Heart left ventricle (tissue), 16 donors: ENCODE measurements at regions not wholly inside any gene's neighbourhood (a gene's known extent, or its start where the extent isn't known, plus 50 kb on each side); places are given as distances from the start of the nearest gene placed in this dataset.

Experiments
- ATAC-seq, 4 donors: fragments of 200-7000 bp; cut with Tn5 transposase; one replicate each; pipeline ENCODE4 v1.9.1; 2020 to 2022; ENCODE audit warnings: moderate library complexity in 4 of 4, mild to moderate bottlenecking in 3 of 4, moderate number of reproducible peaks in 1 of 4
- DNase-seq, 5 donors: peaks; one replicate each; pipeline ENCODE4 v3.0.0-alpha.2; 2020
- H3K27ac ChIP-seq, 12 donors: fragments of 200-600 bp; sonication (generic) in 4 of 12; one replicate each; pipeline versions ENCODE4 v1.5.0 to v1.8.0; 2016 to 2022; ENCODE audit warnings: mild to moderate bottlenecking in 2 of 12
- H3K27me3 ChIP-seq, 9 donors: fragments of 200-600 bp; sonication (generic) in 2 of 9; one replicate each; pipeline versions ENCODE4 v1.5.1 to v1.8.0; 2016 to 2022; ENCODE audit warnings: mild to moderate bottlenecking in 3 of 9
- H3K36me3 ChIP-seq, 9 donors: fragments of 200-600 bp; sonication (generic) in 2 of 9; one replicate each; pipeline versions ENCODE4 v1.5.0 to v1.8.0; 2018 to 2022; ENCODE audit warnings: mild to moderate bottlenecking in 2 of 9
- H3K4me1 ChIP-seq, 12 donors: fragments of 200-600 bp; sonication (generic) in 4 of 12; one replicate each; pipeline versions ENCODE4 v1.5.0 to v1.8.0; 2016 to 2022; ENCODE audit warnings: mild to moderate bottlenecking in 3 of 12
- H3K4me3 ChIP-seq, 12 donors: fragments of 200-600 bp; sonication (generic) in 4 of 12; one replicate each; pipeline versions ENCODE4 v1.5.0 to v1.8.0; 2017 to 2022; ENCODE audit warnings: mild to moderate bottlenecking in 9 of 12, moderate library complexity in 4 of 12
- H3K9me3 ChIP-seq, 12 donors: fragments of 200-600 bp; sonication (generic) in 4 of 12; one replicate each; pipeline versions ENCODE4 v1.5.0 to v1.8.0; 2016 to 2022; ENCODE audit warnings: mild to moderate bottlenecking in 1 of 12
- POLR2A ChIP-seq, 2 donors: fragments of 450-650 bp; IDR thresholded peaks; one replicate each; pipeline ENCODE4 v1.6.1; 2017; ENCODE audit warnings: antibody characterized with exemption in 2 of 2, mild to moderate bottlenecking in 2 of 2, moderate library complexity in 2 of 2
- WGBS, 4 donors: extraction: QIAGEN DNeasy Blood & Tissue Kit in 2 of 4; methylation state at CpG; one replicate each; pipeline versions ENCODE4 v1.1.5 to v1.1.7; 2013 to 2018; 5-methylcytosine and 5-hydroxymethylcytosine counted together
- intact Hi-C, 10 donors: fragments of 100-400 bp; cut with DNase I; formaldehyde crosslinking; loops; one replicate each; pipeline versions ENCODE4 v1.11.1 to v1.14.2; 2022
- TF ChIP-seq, protein P1 (sequence below), 12 donors: fragments of 200-600 bp; sonication (generic) in 4 of 12; IDR thresholded peaks; one replicate each; pipeline versions ENCODE4 v1.5.0 to v1.8.0; 2018 to 2022; ENCODE audit warnings: antibody characterized with exemption in 12 of 12, mild to moderate bottlenecking in 5 of 12
- donor health status: ischemic (EF 13 %, LVEDD 7.1; RV severe dilation, severe dysfunction).
- donor health status: healthy with polysubstance abuse.
- donor health status: DM: no; HTN: yes; CAD: no.
- donor health status: DM: no; HTN: no; CAD: no.
- donor health status: ischemic (EF 25% LVEDD 6.9; RV normal size, moderate dysfunction).
- donor health status: ischemic (EF 25% LVEDD 5.7; RV mildly dilated, moderate dysfunction).
- donor health status: healthy.
- donor health status: DM: yes; HTN: yes; CAD: no.
- donor health status: ischemic (EF 35%, LVEDD 5.7; RV mildly dilated, moderate dysfunction).
- donor health status: nonischemic (EF 11% LVEDD 7.7; RV severe dilation, severe dysfunction).
- donor health status: DM: yes; HTN: yes; CAD: no.
- donor health status: PGD.
- donor health status: ischemic (EF 29% LVEDD 5.4; RV normal size, mild dysfunction).
- donor health status: nonischemic (EF 23%, LVEDD 6.1; RV moderate dilation, normal function).

DNA sequence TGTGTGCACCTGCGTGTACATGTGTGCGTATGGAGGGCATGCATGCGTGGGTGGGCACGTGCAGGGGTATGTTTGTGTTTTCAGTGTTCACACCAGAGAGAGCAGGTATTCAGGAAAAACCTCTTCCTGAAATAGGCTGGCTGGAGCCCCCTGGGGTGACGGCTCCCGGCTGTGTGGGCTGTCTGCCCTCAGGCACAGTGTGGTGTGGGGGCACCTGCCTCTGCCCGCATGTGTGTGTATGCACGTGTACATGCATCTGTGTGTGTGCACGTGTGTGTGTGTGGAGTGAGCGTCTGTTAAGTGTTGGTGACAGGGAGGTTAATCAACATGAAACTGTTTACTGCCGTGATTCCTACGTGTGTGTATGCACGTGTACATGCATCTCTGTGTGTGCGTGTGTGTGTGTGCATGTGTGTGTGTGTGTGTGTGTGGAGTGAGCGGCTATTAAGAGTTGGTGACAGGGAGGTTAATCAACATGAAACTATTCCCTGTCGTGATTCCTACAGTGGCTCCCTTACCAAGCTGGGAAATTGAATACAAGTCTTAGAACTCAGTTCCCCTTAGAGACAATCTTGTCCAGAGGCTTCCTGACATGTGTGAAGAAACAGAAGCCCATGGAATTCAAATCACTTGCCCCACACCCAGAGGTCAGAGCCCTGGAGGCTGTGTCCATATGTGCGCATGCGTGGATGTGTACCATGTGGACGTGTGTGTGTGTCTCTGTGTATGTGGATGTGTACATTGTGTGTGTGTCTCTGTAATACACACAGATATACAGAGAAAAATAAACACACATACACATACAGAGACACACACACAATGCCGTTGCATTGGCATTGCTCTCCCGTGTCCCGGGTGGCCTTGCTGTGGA is 372.4 kb upstream of the IRX4 start:
- no peaks in the 10 kb centered on the region for H3K36me3 ChIP-seq
- H3K9me3 ChIP-seq = no peaks in the 10 kb centered on the region
- ATAC-seq = no peak
- no peak for DNase-seq
- H3K27ac ChIP-seq = no peak overlapping the region
- H3K4me1 ChIP-seq = no peaks in the 10 kb centered on the region
- 80 to 85% (median 82%) methylated on average over 22 of the region's 22 CpGs for WGBS, 4 donors
- no peak overlapping the region for H3K4me3 ChIP-seq
- TF ChIP-seq, protein P1, sequence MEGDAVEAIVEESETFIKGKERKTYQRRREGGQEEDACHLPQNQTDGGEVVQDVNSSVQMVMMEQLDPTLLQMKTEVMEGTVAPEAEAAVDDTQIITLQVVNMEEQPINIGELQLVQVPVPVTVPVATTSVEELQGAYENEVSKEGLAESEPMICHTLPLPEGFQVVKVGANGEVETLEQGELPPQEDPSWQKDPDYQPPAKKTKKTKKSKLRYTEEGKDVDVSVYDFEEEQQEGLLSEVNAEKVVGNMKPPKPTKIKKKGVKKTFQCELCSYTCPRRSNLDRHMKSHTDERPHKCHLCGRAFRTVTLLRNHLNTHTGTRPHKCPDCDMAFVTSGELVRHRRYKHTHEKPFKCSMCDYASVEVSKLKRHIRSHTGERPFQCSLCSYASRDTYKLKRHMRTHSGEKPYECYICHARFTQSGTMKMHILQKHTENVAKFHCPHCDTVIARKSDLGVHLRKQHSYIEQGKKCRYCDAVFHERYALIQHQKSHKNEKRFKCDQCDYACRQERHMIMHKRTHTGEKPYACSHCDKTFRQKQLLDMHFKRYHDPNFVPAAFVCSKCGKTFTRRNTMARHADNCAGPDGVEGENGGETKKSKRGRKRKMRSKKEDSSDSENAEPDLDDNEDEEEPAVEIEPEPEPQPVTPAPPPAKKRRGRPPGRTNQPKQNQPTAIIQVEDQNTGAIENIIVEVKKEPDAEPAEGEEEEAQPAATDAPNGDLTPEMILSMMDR (IDR thresholded peaks at IDR 0.05) = no peak
- no peak for TF ChIP-seq POLR2A (IDR thresholded peaks at IDR 0.05)
- intact Hi-C loops = no loop called here
- peaks cover 0 to 10% (median 0%) of the 10 kb centered on the region in 9 donors for H3K27me3 ChIP-seq

DNA sequence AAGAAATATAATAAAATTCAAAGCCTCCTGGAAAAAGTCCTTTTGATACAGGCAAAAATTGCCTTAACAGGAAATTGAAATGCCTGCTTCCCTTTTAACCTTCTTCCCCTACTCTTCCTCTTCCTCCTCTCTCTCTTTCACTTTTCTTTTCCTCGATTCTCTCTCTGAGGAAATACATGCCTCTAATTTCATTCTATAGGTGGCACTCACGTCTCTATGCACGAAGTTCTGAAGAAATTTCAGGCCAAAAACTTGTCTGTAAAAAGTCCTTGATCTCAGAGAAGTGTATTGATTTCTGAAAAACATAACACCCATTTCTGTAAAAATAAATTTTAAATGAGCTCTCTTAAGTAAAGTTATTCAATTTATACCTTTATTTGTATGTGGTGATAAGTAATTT is 371.7 kb upstream of the IRX4 start:
- H3K4me3 ChIP-seq = no peak overlapping the region
- intact Hi-C loops = no loop called here
- no peak for ATAC-seq
- peaks cover 0 to 8% (median 0%) of the 10 kb centered on the region in 9 donors for H3K27me3 ChIP-seq
- H3K27ac ChIP-seq = no peak overlapping the region
- TF ChIP-seq, protein P1 (IDR thresholded peaks at IDR 0.05) = no peak
- TF ChIP-seq POLR2A (IDR thresholded peaks at IDR 0.05) = no peak
- no peaks in the 10 kb centered on the region for H3K4me1 ChIP-seq
- DNase-seq = no peak
- H3K36me3 ChIP-seq = no peaks in the 10 kb centered on the region
- H3K9me3 ChIP-seq = no peaks in the 10 kb centered on the region
- 34 to 48% (median 45%) methylated on average over 3 of the region's 3 CpGs for WGBS, 4 donors

DNA sequence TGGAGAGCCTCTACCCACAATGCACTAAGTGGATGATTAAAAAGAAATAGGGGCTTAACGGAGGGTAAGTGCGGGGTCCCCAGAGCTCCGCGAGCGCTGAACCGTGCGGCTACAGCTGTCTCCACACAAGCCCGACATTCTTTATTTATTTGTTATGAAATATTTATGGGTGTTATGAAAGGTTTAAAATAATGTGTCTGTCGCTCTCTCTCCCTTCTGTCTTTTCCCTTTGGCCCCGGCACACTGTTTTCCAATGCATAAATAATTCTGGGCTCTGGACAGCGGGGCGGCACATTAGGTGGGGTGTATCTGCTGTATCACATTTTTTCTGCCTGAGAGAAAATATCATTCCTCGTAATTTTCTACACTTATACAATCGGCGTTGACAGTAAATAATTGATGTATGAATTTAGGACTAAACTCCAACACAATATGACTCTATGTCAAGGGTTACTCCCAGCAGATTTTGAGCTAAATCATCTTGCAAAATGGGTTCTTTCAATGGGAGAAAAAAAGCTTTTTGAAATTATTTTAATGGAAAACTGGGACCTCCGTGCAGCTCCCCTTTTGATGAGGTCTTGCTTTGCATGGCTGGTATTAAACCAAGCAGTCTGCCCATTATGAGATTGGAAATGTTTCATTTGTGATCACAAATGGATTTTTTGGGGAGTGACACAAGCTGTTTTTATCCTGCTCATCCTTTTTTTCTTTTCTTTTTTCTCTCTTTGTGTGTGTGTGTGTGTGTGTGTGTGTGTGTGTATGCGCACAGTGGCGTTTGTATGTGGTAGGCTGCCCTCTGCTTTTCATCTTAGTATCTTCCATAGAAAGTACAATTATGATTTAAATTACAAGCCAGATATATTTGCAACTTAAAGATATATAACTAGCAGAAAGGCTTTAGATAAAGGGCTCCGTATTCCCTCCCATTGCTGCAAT is 370.6 kb upstream of the IRX4 start:
- Histone ChIP-seq H3K27me3 (peaks cover 0 to 8% (median 0%) of the 10 kb centered on the region in 9 donors), H3K27ac (no peak overlapping the region), H3K9me3 (no peaks in the 10 kb centered on the region), H3K4me1 (no peaks in the 10 kb centered on the region), H3K36me3 (no peaks in the 10 kb centered on the region), H3K4me3 (no peak overlapping the region)
- ATAC-seq (no peak), DNase-seq (no peak)
- intact Hi-C loops = no loop called here
- TF ChIP-seq POLR2A (IDR thresholded peaks at IDR 0.05) = no peak
- TF ChIP-seq, protein P1 (IDR thresholded peaks at IDR 0.05) = no peak
- 86 to 88% (median 87%) methylated on average over 19 of the region's 19 CpGs for WGBS, 4 donors

DNA sequence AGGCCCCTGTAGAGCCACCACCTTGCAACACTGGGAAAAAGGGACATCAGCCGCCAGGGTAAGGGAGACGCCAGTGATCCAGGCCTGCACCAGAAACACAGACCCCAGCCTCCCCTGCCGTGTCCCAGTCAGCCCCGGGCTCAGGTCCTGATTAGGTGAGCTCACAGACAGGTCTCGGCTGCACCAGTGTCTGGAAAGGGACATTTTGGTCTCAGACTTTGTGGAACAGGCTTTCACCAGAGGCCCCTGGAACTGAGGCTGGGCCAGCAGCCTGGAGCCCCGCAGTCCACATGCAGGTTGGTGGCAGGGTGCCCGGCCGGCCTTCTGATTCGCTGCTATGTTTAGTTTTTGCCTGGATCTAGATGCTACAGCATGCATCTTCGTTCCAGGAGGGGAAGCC is 369.0 kb upstream of the IRX4 start:
- no peak for TF ChIP-seq POLR2A (IDR thresholded peaks at IDR 0.05)
- Histone ChIP-seq H3K4me1 (no peaks in the 10 kb centered on the region), H3K4me3 (no peak overlapping the region), H3K27ac (no peak overlapping the region), H3K27me3 (peaks cover 0 to 8% (median 0%) of the 10 kb centered on the region in 9 donors), H3K9me3 (peaks cover 0 to 8% (median 0%) of the 10 kb centered on the region in 12 donors), H3K36me3 (no peaks in the 10 kb centered on the region)
- DNase-seq (no peak), ATAC-seq (no peak)
- WGBS, 4 donors = 69 to 73% (median 71%) methylated on average over 7 to 10 of the region's 10 CpGs
- intact Hi-C loops = no loop called here
